GM12865 (cell line): ENCODE measurements at regions not wholly inside any gene's neighbourhood (a gene's known extent, or its start where the extent isn't known, plus 50 kb on each side); places are given as distances from the start of the nearest gene placed in this dataset.

Experiments used
- DNase-seq: peaks from one replicate; pipeline ENCODE4 v3.0.0; 2010; ENCODE audit warnings: low read depth
- H3K4me3 ChIP-seq: 2 replicates; pipeline ENCODE4 v1.5.1; 2011; ENCODE audit warnings: mild to moderate bottlenecking, low read depth, low read length, control low read depth
- CTCF ChIP-seq: IDR thresholded peaks from 2 replicates; pipeline ENCODE4 v1.5.1; 2011; ENCODE audit warnings: low read length, control low read depth, low read depth, inconsistent platforms; ENCODE audit not compliant: insufficient read depth; ENCODE audit errors: missing control alignments

DNA sequence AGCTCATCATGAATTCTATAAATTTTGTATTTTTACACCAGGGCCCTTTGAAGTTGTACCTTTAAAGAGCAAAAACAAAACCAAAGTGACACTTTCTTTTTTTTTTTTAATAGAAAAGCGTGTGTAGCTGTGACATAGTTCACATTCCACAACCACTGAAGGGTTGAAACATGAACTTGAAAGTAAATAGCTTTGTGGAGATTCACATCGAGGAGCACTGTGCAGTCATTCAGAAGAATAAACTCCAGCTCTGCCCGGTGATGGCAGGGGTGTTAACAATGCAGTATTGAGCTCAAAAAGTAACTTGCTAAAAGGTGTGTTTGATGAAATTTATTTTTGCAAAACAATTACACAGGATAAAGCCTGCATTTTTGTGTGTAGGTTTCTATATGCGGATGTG lies 1166.2 kb downstream of the TBC1D22A start:
- peak; percentile 33 for DNase-seq
- no peak overlapping the region for H3K4me3 ChIP-seq
- TF ChIP-seq CTCF: no peak

DNA sequence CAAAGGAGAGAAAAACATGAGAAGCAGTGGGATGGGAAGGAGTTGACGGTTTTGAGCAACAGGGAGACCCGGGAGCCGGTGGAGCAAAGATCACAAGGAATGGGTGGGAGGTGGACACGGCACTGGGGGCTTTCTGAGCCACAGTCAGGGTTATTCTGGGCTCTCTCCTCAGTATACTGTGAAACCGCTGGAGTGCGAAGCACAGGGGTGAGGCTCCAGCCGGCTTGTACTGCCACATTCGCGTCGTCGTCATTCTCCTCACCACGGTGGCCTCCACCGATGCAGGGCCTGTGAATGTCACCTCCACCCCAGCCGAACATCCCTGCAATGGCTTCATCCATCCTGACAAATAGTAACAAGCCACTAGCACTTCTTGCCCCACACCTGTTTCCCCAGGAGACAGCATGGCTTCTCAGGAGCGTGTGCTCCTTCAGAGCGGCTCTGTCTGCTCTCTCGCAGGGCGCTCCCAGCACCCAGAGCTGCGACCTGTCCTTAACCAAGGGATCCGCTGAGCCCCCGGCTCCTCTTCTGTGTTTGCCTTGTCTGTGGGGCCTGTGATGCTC lies 1165.3 kb downstream of the TBC1D22A start:
- no peak for TF ChIP-seq CTCF
- no peak for DNase-seq
- H3K4me3 ChIP-seq: no peak overlapping the region

DNA sequence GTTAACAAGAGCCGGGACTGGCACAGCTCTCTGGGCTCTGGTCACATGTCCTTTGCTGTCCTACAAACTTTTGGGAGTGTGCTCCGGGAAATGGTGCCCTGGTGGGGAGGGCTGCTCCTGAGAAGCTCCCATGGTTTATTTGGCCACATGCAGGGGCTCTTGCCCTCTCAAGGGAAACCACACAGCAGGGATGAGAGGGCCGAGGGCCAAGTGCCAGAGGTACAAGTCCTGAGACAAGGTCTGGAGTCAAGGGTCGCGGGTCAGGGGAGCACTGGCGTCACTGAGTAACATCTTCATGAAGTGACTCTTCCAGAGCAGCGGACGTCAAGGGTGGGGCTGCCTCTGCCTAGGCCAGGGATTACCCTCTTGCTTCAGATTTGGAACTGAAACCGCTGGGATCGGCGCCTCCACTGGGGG lies 1160.6 kb downstream of the TBC1D22A start:
- H3K4me3 ChIP-seq: no peak overlapping the region
- DNase-seq: no peak
- no peak for TF ChIP-seq CTCF

DNA sequence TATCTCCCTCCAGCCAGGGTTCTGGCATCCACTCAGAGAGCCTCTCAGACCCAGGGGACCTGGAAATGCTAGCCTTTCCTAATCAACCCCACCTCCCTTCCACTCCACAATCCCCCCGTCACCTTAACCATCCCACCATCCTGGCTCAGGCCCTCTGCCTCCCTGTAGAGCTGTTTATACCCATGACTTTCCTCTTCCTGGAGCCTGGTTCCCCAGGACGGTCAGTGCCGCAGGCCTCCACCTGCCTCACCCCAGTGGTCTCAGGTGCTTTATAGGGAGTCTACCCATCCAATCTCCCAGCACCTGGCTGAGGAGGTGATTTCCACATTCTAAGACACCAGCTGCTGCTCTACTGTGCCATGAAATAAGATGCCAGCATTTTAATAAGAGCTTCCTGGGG lies 1159.5 kb downstream of the TBC1D22A start:
- DNase-seq: no peak
- TF ChIP-seq CTCF: no peak
- H3K4me3 ChIP-seq: no peak overlapping the region

DNA sequence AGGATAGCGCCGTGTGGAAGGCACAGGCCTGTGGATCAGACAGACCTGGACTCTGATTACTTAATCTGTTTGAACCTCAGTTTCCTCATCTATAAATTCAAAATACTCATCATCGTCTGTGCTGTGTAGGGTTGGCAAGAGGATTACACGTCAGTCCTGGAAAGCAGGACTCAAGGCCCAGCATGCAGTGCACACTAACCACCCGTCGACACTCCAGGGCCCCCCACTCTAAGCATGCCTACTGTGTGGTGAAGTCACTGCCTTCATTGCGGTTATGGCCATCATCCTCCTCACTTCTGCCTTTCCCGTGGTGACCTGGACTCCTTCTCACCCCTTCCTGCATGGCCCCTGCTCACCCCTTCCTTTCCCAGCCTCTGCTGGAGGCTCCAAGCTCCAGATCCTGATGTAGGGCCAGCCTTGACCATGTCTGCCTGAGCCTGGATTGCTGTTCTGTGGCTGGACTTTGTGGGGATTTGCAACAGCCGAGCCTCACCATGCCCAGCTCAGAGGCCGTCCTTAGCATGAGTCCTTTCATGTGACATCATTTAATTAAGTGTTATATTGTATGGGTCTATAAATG lies 1158.0 kb downstream of the TBC1D22A start:
- no peak for DNase-seq
- no peak overlapping the region for H3K4me3 ChIP-seq
- TF ChIP-seq CTCF: no peak

GRCh38 chr22:47919893-47920292 lies 1157.4 kb downstream of the TBC1D22A start:
- TF ChIP-seq CTCF: no peak
- DNase-seq: no peak
- H3K4me3 ChIP-seq: no peak overlapping the region

DNA sequence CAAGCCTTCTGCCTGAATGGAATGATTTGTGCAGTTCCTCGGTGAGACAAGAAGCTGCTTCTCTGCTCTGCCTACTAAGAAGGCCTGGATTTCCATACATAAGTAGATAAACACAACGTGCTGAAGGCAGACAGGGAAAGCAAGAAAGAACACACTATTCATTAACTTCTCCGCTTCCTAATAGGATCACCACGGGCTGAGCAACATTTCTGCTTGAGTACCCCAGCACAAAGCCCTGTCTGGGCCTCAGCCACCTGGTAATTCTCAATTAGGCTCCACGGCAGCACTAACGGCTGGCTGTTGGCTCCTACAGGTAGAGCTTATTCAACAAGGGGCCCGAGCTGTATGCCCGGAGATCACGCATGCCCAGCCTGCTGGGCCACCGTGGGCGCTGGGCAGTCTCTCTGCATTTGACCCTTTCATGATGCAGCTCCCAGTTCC lies 1156.6 kb downstream of the TBC1D22A start:
- DNase-seq: no peak
- no peak for TF ChIP-seq CTCF
- H3K4me3 ChIP-seq: no peak overlapping the region
